HUES6 (cell line): ENCODE measurements at regions not wholly inside any gene's neighbourhood (a gene's known extent, or its start where the extent isn't known, plus 50 kb on each side); places are given as distances from the start of the nearest gene placed in this dataset.

ENCODE experiments used
- H3K27ac ChIP-seq: 2 replicates; pipeline ENCODE4 v1.7.0; 2013; ENCODE audit warnings: low read depth, mild to moderate bottlenecking, low read length, inconsistent platforms
- H3K27me3 ChIP-seq: 2 replicates; pipeline ENCODE4 v1.6.1; 2013; ENCODE audit warnings: low read length; ENCODE audit not compliant: control insufficient read depth, insufficient read depth
- H3K36me3 ChIP-seq: 2 replicates; pipeline ENCODE4 v1.6.1; 2013; ENCODE audit warnings: low read length; ENCODE audit not compliant: control insufficient read depth, insufficient read depth
- H3K4me1 ChIP-seq: 2 replicates; pipeline ENCODE4 v1.6.1; 2013; ENCODE audit warnings: low read length; ENCODE audit not compliant: control insufficient read depth, insufficient read depth
- H3K4me3 ChIP-seq: 2 replicates; pipeline ENCODE4 v1.5.1; 2013; ENCODE audit warnings: low read depth, low read length
- H3K9ac ChIP-seq: one replicate; pipeline ENCODE4 v1.6.1; 2013; ENCODE audit warnings: mild to moderate bottlenecking, low read length
- H3K9me3 ChIP-seq: 2 replicates; pipeline ENCODE4 v1.6.1; 2013; ENCODE audit warnings: low read depth, low read length; ENCODE audit not compliant: control insufficient read depth, insufficient read depth

GRCh38 chr12:41936333-41936732 is 208.3 kb downstream of the GXYLT1 start:
- Histone ChIP-seq H3K27ac (no peak overlapping the region), H3K9me3 (peaks cover 6% of the 10 kb centered on the region; the same call in 1 of the 2 replicates), H3K27me3 (peaks cover 49% of the 10 kb centered on the region), H3K4me3 (no peak overlapping the region), H3K9ac (no peak overlapping the region), H3K4me1 (peaks cover 13% of the 10 kb centered on the region), H3K36me3 (no peaks in the 10 kb centered on the region)

GRCh38 chr12:41935911-41936310 is 208.8 kb downstream of the GXYLT1 start:
- Histone ChIP-seq H3K27me3 (peaks cover 53% of the 10 kb centered on the region), H3K36me3 (no peaks in the 10 kb centered on the region), H3K9ac (no peak overlapping the region), H3K4me1 (peaks cover 13% of the 10 kb centered on the region), H3K27ac (no peak overlapping the region), H3K9me3 (peaks cover 6% of the 10 kb centered on the region; the same call in 1 of the 2 replicates), H3K4me3 (no peak overlapping the region)

GRCh38 chr12:41932470-41932991 is 212.1 kb downstream of the GXYLT1 start:
- Histone ChIP-seq H3K27ac (no peak overlapping the region), H3K9ac (peak overlapping the region; percentile 47), H3K4me3 (peak overlapping the region; percentile 51), H3K4me1 (peaks cover 13% of the 10 kb centered on the region), H3K9me3 (peaks cover 6% of the 10 kb centered on the region; the same call in 1 of the 2 replicates), H3K27me3 (peaks cover 58% of the 10 kb centered on the region), H3K36me3 (no peaks in the 10 kb centered on the region)

- H3K36me3 ChIP-seq = no peaks in the 10 kb centered on the region
- H3K4me3 ChIP-seq = no peak overlapping the region
- peaks cover 46% of the 10 kb centered on the region for H3K27me3 ChIP-seq
- H3K27ac ChIP-seq = no peak overlapping the region
- H3K4me1 ChIP-seq = peaks cover 13% of the 10 kb centered on the region
- no peak overlapping the region for H3K9ac ChIP-seq
- H3K9me3 ChIP-seq = 0 out of 2 replicates have a peak, but pooled peaks cover 1% of the 10 kb centered on the region
Measured at GRCh38 chr12:41930866-41931437, 213.7 kb downstream of the GXYLT1 start.

- H3K36me3 ChIP-seq = no peaks in the 10 kb centered on the region
- no peaks in the 10 kb centered on the region; the same call in 1 of the 2 replicates for H3K9me3 ChIP-seq
- peaks cover 31% of the 10 kb centered on the region for H3K4me1 ChIP-seq
- no peak overlapping the region for H3K9ac ChIP-seq
- no peaks in the 10 kb centered on the region; the same call in 1 of the 2 replicates for H3K27me3 ChIP-seq
- H3K4me3 ChIP-seq = no peak overlapping the region
- no peak overlapping the region for H3K27ac ChIP-seq
Measured at GRCh38 chr12:41924111-41924510, 220.6 kb downstream of the GXYLT1 start.

GRCh38 chr12:41923351-41923750 is 221.3 kb downstream of the GXYLT1 start:
- H3K4me3 ChIP-seq = no peak overlapping the region
- no peak overlapping the region for H3K9ac ChIP-seq
- H3K9me3 ChIP-seq = no peaks in the 10 kb centered on the region; the same call in 1 of the 2 replicates
- peaks cover 39% of the 10 kb centered on the region for H3K4me1 ChIP-seq
- H3K27ac ChIP-seq = no peak overlapping the region
- no peaks in the 10 kb centered on the region for H3K36me3 ChIP-seq
- H3K27me3 ChIP-seq = no peaks in the 10 kb centered on the region; the same call in 1 of the 2 replicates

- Histone ChIP-seq H3K4me1 (peaks cover 47% of the 10 kb centered on the region), H3K27ac (no peak overlapping the region), H3K4me3 (no peak overlapping the region)
Measured at GRCh38 chr12:41920355-41920754, 224.3 kb downstream of the GXYLT1 start.

GRCh38 chr12:41919526-41920261 is 225.0 kb downstream of the GXYLT1 start:
- Histone ChIP-seq H3K27ac (no peak overlapping the region), H3K9me3 (no peaks in the 10 kb centered on the region; the same call in 1 of the 2 replicates), H3K4me3 (peak overlapping the region; percentile 31; the same call in 1 of the 2 replicates), H3K27me3 (no peaks in the 10 kb centered on the region; the same call in 1 of the 2 replicates), H3K4me1 (peaks cover 47% of the 10 kb centered on the region), H3K9ac (no peak overlapping the region), H3K36me3 (no peaks in the 10 kb centered on the region)

More at GRCh38 chr12:41920355-41920754, 224.3 kb downstream of the GXYLT1 start:
- H3K9me3 ChIP-seq = no peaks in the 10 kb centered on the region; the same call in 1 of the 2 replicates
- no peaks in the 10 kb centered on the region; the same call in 1 of the 2 replicates for H3K27me3 ChIP-seq
- no peak overlapping the region for H3K9ac ChIP-seq
- no peaks in the 10 kb centered on the region for H3K36me3 ChIP-seq

- Histone ChIP-seq H3K9ac (no peak overlapping the region), H3K27ac (no peak overlapping the region), H3K27me3 (no peaks in the 10 kb centered on the region; the same call in 1 of the 2 replicates), H3K4me1 (peaks cover 47% of the 10 kb centered on the region), H3K4me3 (peak overlapping the region; percentile 22; the same call in 1 of the 2 replicates), H3K9me3 (no peaks in the 10 kb centered on the region; the same call in 1 of the 2 replicates), H3K36me3 (no peaks in the 10 kb centered on the region)
Measured at GRCh38 chr12:41919048-41919447, 225.6 kb downstream of the GXYLT1 start.

- H3K9ac ChIP-seq = no peak overlapping the region
- no peaks in the 10 kb centered on the region for H3K36me3 ChIP-seq
- H3K9me3 ChIP-seq = no peaks in the 10 kb centered on the region
- no peak overlapping the region for H3K27ac ChIP-seq
- no peak overlapping the region for H3K4me3 ChIP-seq
- no peaks in the 10 kb centered on the region; the same call in 1 of the 2 replicates for H3K27me3 ChIP-seq
- peaks cover 47% of the 10 kb centered on the region for H3K4me1 ChIP-seq
Measured at GRCh38 chr12:41917938-41918341, 226.7 kb downstream of the GXYLT1 start.

GRCh38 chr12:41917181-41917580 is 227.5 kb downstream of the GXYLT1 start:
- Histone ChIP-seq H3K4me1 (peaks cover 47% of the 10 kb centered on the region), H3K9me3 (no peaks in the 10 kb centered on the region), H3K36me3 (no peaks in the 10 kb centered on the region), H3K27ac (no peak overlapping the region), H3K27me3 (no peaks in the 10 kb centered on the region; the same call in 1 of the 2 replicates), H3K9ac (no peak overlapping the region), H3K4me3 (no peak overlapping the region)
